SK-N-MC (cell line): ENCODE measurements at regions not wholly inside any gene's neighbourhood (a gene's known extent, or its start where the extent isn't known, plus 50 kb on each side); places are given as distances from the start of the nearest gene placed in this dataset.

ENCODE experiments used
- DNase-seq: peaks from one replicate; pipeline ENCODE4 v3.0.0-alpha.2; 2011; ENCODE audit warnings: low read depth, low spot score
- H3K27ac ChIP-seq: fragments of 200-600 bp; sonication (generic); 2 replicates; pipeline ENCODE4 v1.5.1; 2016; ENCODE audit warnings: mixed run types
- H3K36me3 ChIP-seq: fragments of 200-600 bp; sonication (generic); 2 replicates; pipeline ENCODE4 v1.6.1; 2017; ENCODE audit warnings: antibody characterized with exemption, low read length, mixed read lengths; ENCODE audit not compliant: insufficient read depth
- H3K4me3 ChIP-seq: fragments of 200-600 bp; sonication (generic); 2 replicates; pipeline ENCODE4 v1.5.1; 2016
- H3K9ac ChIP-seq: fragments of 200-600 bp; sonication (generic); 2 replicates; pipeline ENCODE4 v1.8.0; 2017; ENCODE audit warnings: mixed run types, mixed read lengths; ENCODE audit not compliant: insufficient read length
- H3K9me3 ChIP-seq: fragments of 200-600 bp; sonication (generic); 2 replicates; pipeline ENCODE4 v1.6.1; 2017; ENCODE audit warnings: low read depth, mild to moderate bottlenecking, antibody characterized with exemption, low read length, moderate library complexity, mixed read lengths
- EZH2 ChIP-seq: fragments of 200-600 bp; sonication (generic); IDR thresholded peaks from one replicate; pipeline ENCODE4 v1.6.1; 2017; ENCODE audit warnings: antibody characterized with exemption
- FOXP2 ChIP-seq: optimal IDR thresholded peaks from 2 replicates; pipeline ENCODE3; 2011; ENCODE audit warnings: mild to moderate bottlenecking, moderate library complexity; ENCODE audit not compliant: insufficient read depth; ENCODE audit errors: extremely low read length, control extremely low read depth
- POLR2AphosphoS5 ChIP-seq: IDR thresholded peaks from 2 replicates; pipeline ENCODE4 v1.6.1; 2012; ENCODE audit warnings: mild to moderate bottlenecking, low read depth, low read length, borderline replicate concordance

GRCh38 chr1:232388363-232388762 lies 241.6 kb downstream of the SIPA1L2 start:
- TF ChIP-seq EZH2 (no peak), FOXP2 (no peak), POLR2AphosphoS5 (no peak)
- Histone ChIP-seq H3K36me3 (no peaks in the 10 kb centered on the region), H3K9ac (no peak overlapping the region), H3K27ac (no peak overlapping the region), H3K4me3 (no peak overlapping the region), H3K9me3 (no peaks in the 10 kb centered on the region)
- DNase-seq, result no peak

- Histone ChIP-seq H3K36me3 (no peaks in the 10 kb centered on the region), H3K4me3 (no peak overlapping the region), H3K9ac (no peak overlapping the region), H3K9me3 (no peaks in the 10 kb centered on the region), H3K27ac (no peak overlapping the region)
- TF ChIP-seq EZH2 (no peak), POLR2AphosphoS5 (no peak), FOXP2 (no peak)
- no peak for DNase-seq
Measured at GRCh38 chr1:232386721-232387510, 243.0 kb downstream of the SIPA1L2 start.

GRCh38 chr1:232386294-232386693 lies 243.6 kb downstream of the SIPA1L2 start:
- Histone ChIP-seq H3K27ac (no peak overlapping the region), H3K9me3 (no peaks in the 10 kb centered on the region), H3K9ac (no peak overlapping the region), H3K4me3 (no peak overlapping the region), H3K36me3 (no peaks in the 10 kb centered on the region)
- DNase-seq, result no peak
- no peak for TF ChIP-seq FOXP2
- TF ChIP-seq EZH2, result no peak
- no peak for TF ChIP-seq POLR2AphosphoS5

GRCh38 chr1:232385221-232385620 lies 244.7 kb downstream of the SIPA1L2 start:
- H3K27ac ChIP-seq, result no peak overlapping the region
- no peak overlapping the region for H3K4me3 ChIP-seq
- no peaks in the 10 kb centered on the region for H3K36me3 ChIP-seq
- H3K9ac ChIP-seq, result no peak overlapping the region
- no peaks in the 10 kb centered on the region for H3K9me3 ChIP-seq
- no peak for DNase-seq
- TF ChIP-seq FOXP2 (no peak), EZH2 (no peak), POLR2AphosphoS5 (no peak)

- H3K9ac ChIP-seq, result no peak overlapping the region
- no peaks in the 10 kb centered on the region for H3K36me3 ChIP-seq
- TF ChIP-seq EZH2 (no peak), FOXP2 (no peak)
- no peak overlapping the region for H3K4me3 ChIP-seq
- no peak overlapping the region for H3K27ac ChIP-seq
- DNase-seq, result no peak
- no peaks in the 10 kb centered on the region for H3K9me3 ChIP-seq
Measured at GRCh38 chr1:232384171-232384883, 245.6 kb downstream of the SIPA1L2 start.

- no peak overlapping the region for H3K4me3 ChIP-seq
- no peak for TF ChIP-seq POLR2AphosphoS5
- no peak for TF ChIP-seq FOXP2
- no peak for TF ChIP-seq EZH2
- no peak overlapping the region for H3K27ac ChIP-seq
- H3K36me3 ChIP-seq, result no peaks in the 10 kb centered on the region
- DNase-seq, result no peak
- no peak overlapping the region for H3K9ac ChIP-seq
- H3K9me3 ChIP-seq, result no peaks in the 10 kb centered on the region
Measured at GRCh38 chr1:232383455-232384123, 246.3 kb downstream of the SIPA1L2 start.

GRCh38 chr1:232382671-232383070 lies 247.3 kb downstream of the SIPA1L2 start:
- Histone ChIP-seq H3K9ac (no peak overlapping the region), H3K4me3 (no peak overlapping the region), H3K36me3 (no peaks in the 10 kb centered on the region), H3K27ac (no peak overlapping the region), H3K9me3 (no peaks in the 10 kb centered on the region)
- TF ChIP-seq FOXP2, result no peak
- TF ChIP-seq POLR2AphosphoS5, result no peak
- no peak for TF ChIP-seq EZH2
- no peak for DNase-seq

GRCh38 chr1:232381394-232382100 lies 248.4 kb downstream of the SIPA1L2 start:
- Histone ChIP-seq H3K9ac (no peak overlapping the region), H3K27ac (no peak overlapping the region), H3K36me3 (no peaks in the 10 kb centered on the region), H3K4me3 (no peak overlapping the region), H3K9me3 (no peaks in the 10 kb centered on the region)
- DNase-seq, result no peak
- TF ChIP-seq POLR2AphosphoS5 (no peak), EZH2 (no peak), FOXP2 (no peak)
